Gastroesophageal sphincter (tissue), 3 donors: ENCODE measurements at regions not wholly inside any gene's neighbourhood (a gene's known extent, or its start where the extent isn't known, plus 50 kb on each side); places are given as distances from the start of the nearest gene placed in this dataset.

Experiments
- EP300 ChIP-seq: sonication (generic); formaldehyde crosslinking; IDR thresholded peaks from one replicate; pipeline ENCODE4 v1.6.1; 2017; ENCODE audit warnings: antibody characterized with exemption, mild to moderate bottlenecking
- POLR2A ChIP-seq, 2 donors: fragments of 450-650 bp; IDR thresholded peaks; one replicate each; pipeline ENCODE4 v1.6.1; 2017; ENCODE audit warnings: antibody characterized with exemption in 2 of 2, mild to moderate bottlenecking in 2 of 2, moderate library complexity in 1 of 2
- TF ChIP-seq, protein P1 (sequence below), 4 experiments: fragments of 200-600 bp in 2 of 4; fragments of 450-650 bp in 2 of 4; sonication (generic) in 1 of 4; IDR thresholded peaks; one replicate each; pipeline ENCODE4 v1.5.1; 2017 to 2019; ENCODE audit warnings: antibody characterized with exemption in 4 of 4, mild to moderate bottlenecking in 2 of 4, moderate library complexity in 2 of 4

DNA sequence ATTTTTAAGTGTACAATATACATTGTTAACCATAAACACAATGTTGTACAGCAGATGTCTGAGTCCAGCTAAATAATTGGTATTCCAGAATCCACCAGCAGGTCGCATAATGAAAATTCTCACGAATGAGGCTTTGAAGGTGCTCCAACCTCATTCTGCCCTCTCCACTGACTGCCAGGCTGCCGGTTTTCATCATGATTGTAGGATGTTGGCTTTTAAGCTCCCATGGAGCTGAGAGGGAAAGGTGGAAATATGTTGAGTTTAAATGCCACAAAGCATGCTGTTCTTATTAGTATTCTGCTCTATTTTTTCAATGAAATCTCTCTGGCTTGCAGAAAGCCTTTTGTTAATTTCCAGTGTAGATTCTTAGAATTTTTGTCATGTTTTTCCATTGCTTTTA lies 337.2 kb upstream of the DDI1 start:
- TF ChIP-seq, protein P1, sequence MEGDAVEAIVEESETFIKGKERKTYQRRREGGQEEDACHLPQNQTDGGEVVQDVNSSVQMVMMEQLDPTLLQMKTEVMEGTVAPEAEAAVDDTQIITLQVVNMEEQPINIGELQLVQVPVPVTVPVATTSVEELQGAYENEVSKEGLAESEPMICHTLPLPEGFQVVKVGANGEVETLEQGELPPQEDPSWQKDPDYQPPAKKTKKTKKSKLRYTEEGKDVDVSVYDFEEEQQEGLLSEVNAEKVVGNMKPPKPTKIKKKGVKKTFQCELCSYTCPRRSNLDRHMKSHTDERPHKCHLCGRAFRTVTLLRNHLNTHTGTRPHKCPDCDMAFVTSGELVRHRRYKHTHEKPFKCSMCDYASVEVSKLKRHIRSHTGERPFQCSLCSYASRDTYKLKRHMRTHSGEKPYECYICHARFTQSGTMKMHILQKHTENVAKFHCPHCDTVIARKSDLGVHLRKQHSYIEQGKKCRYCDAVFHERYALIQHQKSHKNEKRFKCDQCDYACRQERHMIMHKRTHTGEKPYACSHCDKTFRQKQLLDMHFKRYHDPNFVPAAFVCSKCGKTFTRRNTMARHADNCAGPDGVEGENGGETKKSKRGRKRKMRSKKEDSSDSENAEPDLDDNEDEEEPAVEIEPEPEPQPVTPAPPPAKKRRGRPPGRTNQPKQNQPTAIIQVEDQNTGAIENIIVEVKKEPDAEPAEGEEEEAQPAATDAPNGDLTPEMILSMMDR (IDR thresholded peaks at IDR 0.05) = no peak
- TF ChIP-seq EP300 (no peak), POLR2A (IDR thresholded peaks at IDR 0.05) (no peak)
